ENCODE measurements at regions not wholly inside any gene's neighbourhood (a gene's known extent, or its start where the extent isn't known, plus 50 kb on each side); places are given as distances from the start of the nearest gene placed in this dataset.

DNA sequence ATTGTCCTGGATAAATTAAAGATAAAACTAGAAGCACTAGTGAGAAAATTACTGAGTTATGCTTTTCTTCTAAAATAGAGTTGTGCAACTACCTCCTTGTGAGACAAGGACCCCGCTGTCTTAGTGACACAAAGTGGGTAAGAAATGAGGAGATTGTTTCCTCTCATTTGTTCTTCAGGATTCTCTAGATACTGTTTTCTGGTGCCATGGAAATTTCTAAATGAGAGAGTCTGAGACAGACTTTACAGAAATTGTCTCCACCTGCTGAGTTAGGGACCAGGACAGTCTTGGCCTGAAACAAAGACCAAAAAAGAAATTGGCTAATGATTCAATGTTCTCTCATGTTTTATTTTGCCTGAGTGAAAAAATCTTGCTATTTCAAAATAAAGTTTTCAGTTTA, 427.5 kb downstream of the TUSC7 start:
- Histone ChIP-seq H3K4me1 (no peaks in the 10 kb centered on the region), H3K4me3 (no peak overlapping the region), H3K36me3 (no peaks in the 10 kb centered on the region), H3K27ac (no peak overlapping the region), H3K27me3 (ENCODE audit: low read depth) (no peaks in the 10 kb centered on the region), H3K9me3 (no peaks in the 10 kb centered on the region)
- ATAC-seq (no peak), DNase-seq (no peak)
- no peak for TF ChIP-seq CTCF (IDR thresholded peaks at IDR 0.05)
- intact Hi-C loops (cut with DNase I), result no loop called here

GRCh38 chr3:117139681-117140080, 430.1 kb downstream of the TUSC7 start:
- TF ChIP-seq CTCF (IDR thresholded peaks at IDR 0.05), result no peak
- intact Hi-C loops (cut with DNase I), result no loop called here

DNA sequence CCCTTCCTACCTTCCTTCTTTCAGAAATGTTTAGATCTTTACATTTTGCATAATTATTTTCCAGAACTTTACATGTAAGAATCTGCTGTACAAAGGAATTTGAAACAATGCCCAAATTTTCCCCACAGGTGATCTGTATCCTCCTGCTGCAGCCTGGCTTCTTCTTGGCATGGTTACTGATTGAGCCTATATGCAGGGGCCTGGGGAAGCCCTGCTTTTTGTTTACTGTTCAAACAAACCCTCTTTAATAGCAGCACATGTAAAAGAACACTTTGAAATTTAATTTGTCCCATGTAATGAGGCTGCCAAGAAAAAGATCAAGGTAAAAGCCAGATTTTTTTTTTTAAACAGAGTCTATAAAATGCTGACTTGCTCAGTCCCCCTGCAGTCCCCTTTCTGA, 432.2 kb downstream of the TUSC7 start:
- intact Hi-C loops (cut with DNase I), result no loop called here
- no peak for TF ChIP-seq CTCF (IDR thresholded peaks at IDR 0.05)
- Histone ChIP-seq H3K4me1 (no peaks in the 10 kb centered on the region), H3K36me3 (no peaks in the 10 kb centered on the region), H3K9me3 (no peaks in the 10 kb centered on the region), H3K27me3 (ENCODE audit: low read depth) (no peaks in the 10 kb centered on the region), H3K4me3 (no peak overlapping the region), H3K27ac (no peak overlapping the region)
- ATAC-seq (no peak), DNase-seq (no peak)

More at GRCh38 chr3:117139681-117140080, 430.1 kb downstream of the TUSC7 start:
- Histone ChIP-seq H3K27ac (no peak overlapping the region), H3K4me3 (no peak overlapping the region), H3K36me3 (no peaks in the 10 kb centered on the region), H3K27me3 (ENCODE audit: low read depth) (no peaks in the 10 kb centered on the region), H3K9me3 (no peaks in the 10 kb centered on the region), H3K4me1 (no peaks in the 10 kb centered on the region)
- ATAC-seq, result no peak
- DNase-seq, result no peak

DNA sequence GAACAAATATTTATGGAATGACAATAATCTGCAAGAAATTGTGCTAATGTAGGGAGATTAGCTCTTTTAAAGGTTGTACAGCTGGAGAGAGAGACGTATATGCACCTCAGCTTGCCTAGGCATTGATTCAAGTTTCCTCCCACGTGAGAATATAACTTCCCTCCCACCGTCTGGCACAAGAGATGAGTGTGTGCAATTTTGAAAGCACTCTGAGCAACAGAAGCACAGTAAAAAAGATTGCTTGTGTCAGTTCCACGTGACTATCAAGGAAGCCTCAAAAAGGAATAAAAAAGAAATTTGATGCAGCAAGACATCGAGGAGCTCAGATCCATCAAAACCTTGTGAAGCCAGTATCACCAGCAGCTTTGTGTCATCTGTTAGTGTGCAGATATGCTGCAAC, 435.3 kb downstream of the TUSC7 start:
- Histone ChIP-seq H3K27me3 (ENCODE audit: low read depth) (no peaks in the 10 kb centered on the region), H3K36me3 (no peaks in the 10 kb centered on the region), H3K9me3 (no peaks in the 10 kb centered on the region), H3K4me3 (no peak overlapping the region), H3K27ac (no peak overlapping the region), H3K4me1 (no peaks in the 10 kb centered on the region)
- no peak for TF ChIP-seq CTCF (IDR thresholded peaks at IDR 0.05)
- intact Hi-C loops (cut with DNase I), result no loop called here
- DNase-seq (no peak), ATAC-seq (peak; percentile 23 to 36)

- H3K9me3 ChIP-seq, result no peaks in the 10 kb centered on the region
- no peaks in the 10 kb centered on the region for H3K27me3 ChIP-seq (ENCODE audit: low read depth)
- intact Hi-C loops (cut with DNase I), result no loop called here
- H3K4me1 ChIP-seq, result no peaks in the 10 kb centered on the region
- DNase-seq (no peak), ATAC-seq (no peak)
- no peak overlapping the region for H3K4me3 ChIP-seq
- no peaks in the 10 kb centered on the region for H3K36me3 ChIP-seq
- no peak for TF ChIP-seq CTCF (IDR thresholded peaks at IDR 0.05)
- no peak overlapping the region for H3K27ac ChIP-seq
Observed at GRCh38 chr3:117145677-117146076, 436.1 kb downstream of the TUSC7 start.

- no peak for ATAC-seq
- Histone ChIP-seq H3K36me3 (no peaks in the 10 kb centered on the region), H3K9me3 (no peaks in the 10 kb centered on the region), H3K4me3 (no peak overlapping the region), H3K27me3 (ENCODE audit: low read depth) (no peaks in the 10 kb centered on the region), H3K4me1 (no peaks in the 10 kb centered on the region), H3K27ac (no peak overlapping the region)
- no peak for DNase-seq
- no peak for TF ChIP-seq CTCF (IDR thresholded peaks at IDR 0.05)
- intact Hi-C loops (cut with DNase I), result no loop called here
Observed at GRCh38 chr3:117146571-117146970, 437.0 kb downstream of the TUSC7 start.

Measured in lower lobe of right lung (tissue), 2 donors.